ENCODE measurements at regions not wholly inside any gene's neighbourhood (a gene's known extent, or its start where the extent isn't known, plus 50 kb on each side); places are given as distances from the start of the nearest gene placed in this dataset.

- no peak for TF ChIP-seq CTCF (IDR thresholded peaks at IDR 0.05)
- TF ChIP-seq POLR2A (IDR thresholded peaks at IDR 0.05) = no peak
Measured at GRCh38 chr12:89281539-89281867, 70.8 kb downstream of the DUSP6 start.
